Mucosa of rectum (tissue), 2 donors: ENCODE measurements at regions not wholly inside any gene's neighbourhood (a gene's known extent, or its start where the extent isn't known, plus 50 kb on each side); places are given as distances from the start of the nearest gene placed in this dataset.

Experiments
- H3K27ac ChIP-seq, 2 donors: one replicate each; pipeline ENCODE4 v1.7.0; 2013; ENCODE audit warnings: inconsistent platforms in 2 of 2, low read depth in 2 of 2, low read length in 2 of 2
- H3K27me3 ChIP-seq, 2 donors: one replicate each; pipeline ENCODE4 v1.7.0; 2013; ENCODE audit warnings: low read length in 2 of 2; ENCODE audit not compliant: control insufficient read depth in 2 of 2, insufficient read depth in 2 of 2
- H3K36me3 ChIP-seq, 2 donors: one replicate each; pipeline ENCODE4 v1.7.0; 2013; ENCODE audit warnings: low read length in 2 of 2; ENCODE audit not compliant: control insufficient read depth in 2 of 2, insufficient read depth in 2 of 2
- H3K4me1 ChIP-seq, 2 donors: one replicate each; pipeline ENCODE4 v1.7.0; 2013; ENCODE audit warnings: low read length in 2 of 2, mild to moderate bottlenecking in 1 of 2; ENCODE audit not compliant: control insufficient read depth in 2 of 2, insufficient read depth in 2 of 2
- H3K4me3 ChIP-seq, 2 donors: one replicate each; pipeline ENCODE4 v1.7.0; 2013; ENCODE audit warnings: low read length in 2 of 2
- H3K9ac ChIP-seq, 2 donors: one replicate each; pipeline ENCODE4 v1.7.0; 2013; ENCODE audit warnings: low read length in 2 of 2, low read depth in 1 of 2, mild to moderate bottlenecking in 1 of 2
- H3K9me3 ChIP-seq, 2 donors: one replicate each; pipeline ENCODE4 v1.7.0; 2013; ENCODE audit warnings: low read length in 2 of 2; ENCODE audit not compliant: control insufficient read depth in 2 of 2
- donor health status: healthy.
- donor health status: Normal muscosa, but diverticular disease.

DNA sequence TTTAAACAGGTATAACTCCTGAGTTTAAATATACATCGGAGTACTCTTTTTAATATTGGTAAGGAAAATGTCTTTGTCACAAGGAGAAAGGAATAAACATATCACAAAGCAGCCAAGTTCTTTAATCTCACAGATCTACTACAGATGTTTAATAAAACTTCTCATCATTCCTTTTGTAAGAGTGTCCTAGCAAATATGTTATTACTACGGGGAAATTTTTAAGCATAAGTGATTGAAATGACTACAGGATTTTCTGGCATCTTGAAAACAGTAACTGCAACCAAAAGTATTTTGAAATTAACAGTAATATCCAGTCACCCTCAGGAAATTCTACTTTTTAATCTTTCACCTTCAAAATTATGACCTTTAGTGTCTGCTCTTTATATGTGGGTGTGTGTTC, 403.1 kb downstream of the IRS1 start:
- Histone ChIP-seq H3K36me3 (no peaks in the 10 kb centered on the region), H3K27ac (no peak overlapping the region), H3K9ac (no peak overlapping the region), H3K4me3 (no peak overlapping the region), H3K4me1 (no peaks in the 10 kb centered on the region), H3K27me3 (no peaks in the 10 kb centered on the region), H3K9me3 (no peaks in the 10 kb centered on the region)

- H3K4me1 ChIP-seq, result no peaks in the 10 kb centered on the region
- no peaks in the 10 kb centered on the region for H3K9me3 ChIP-seq
- no peaks in the 10 kb centered on the region for H3K36me3 ChIP-seq
- H3K9ac ChIP-seq, result no peak overlapping the region
- H3K27me3 ChIP-seq, result no peaks in the 10 kb centered on the region
- H3K4me3 ChIP-seq, result no peak overlapping the region
- H3K27ac ChIP-seq, result no peak overlapping the region
Observed at GRCh38 chr2:226387499-226387942, 412.1 kb downstream of the IRS1 start.

DNA sequence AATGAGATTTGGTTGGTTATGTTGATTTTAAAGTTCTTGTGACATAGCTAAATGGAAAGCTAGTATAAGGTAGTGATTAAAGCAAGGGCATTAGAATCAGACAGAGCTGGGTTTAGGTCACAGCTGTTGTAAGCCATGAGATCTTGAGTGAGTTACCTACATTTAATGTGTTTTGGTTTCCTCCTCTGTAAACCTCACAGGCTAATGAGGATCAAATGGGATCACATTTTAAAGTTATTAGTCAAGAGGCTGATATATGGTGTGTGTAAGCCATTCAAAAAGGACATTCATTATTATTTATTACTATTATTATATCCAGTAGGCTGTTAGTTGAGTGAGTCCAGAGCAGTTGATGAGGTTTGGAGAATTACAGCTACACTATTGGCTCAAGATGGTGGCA, 416.2 kb downstream of the IRS1 start:
- Histone ChIP-seq H3K4me3 (no peak overlapping the region), H3K9me3 (no peaks in the 10 kb centered on the region), H3K27ac (no peak overlapping the region), H3K27me3 (no peaks in the 10 kb centered on the region), H3K4me1 (no peaks in the 10 kb centered on the region), H3K9ac (no peak overlapping the region), H3K36me3 (no peaks in the 10 kb centered on the region)

- no peaks in the 10 kb centered on the region for H3K4me1 ChIP-seq
- no peaks in the 10 kb centered on the region for H3K9me3 ChIP-seq
- no peak overlapping the region for H3K4me3 ChIP-seq
- H3K27ac ChIP-seq, result no peak overlapping the region
- H3K9ac ChIP-seq, result no peak overlapping the region
- no peaks in the 10 kb centered on the region for H3K36me3 ChIP-seq
- no peaks in the 10 kb centered on the region for H3K27me3 ChIP-seq
Observed at GRCh38 chr2:226380679-226381078, 418.9 kb downstream of the IRS1 start.

DNA sequence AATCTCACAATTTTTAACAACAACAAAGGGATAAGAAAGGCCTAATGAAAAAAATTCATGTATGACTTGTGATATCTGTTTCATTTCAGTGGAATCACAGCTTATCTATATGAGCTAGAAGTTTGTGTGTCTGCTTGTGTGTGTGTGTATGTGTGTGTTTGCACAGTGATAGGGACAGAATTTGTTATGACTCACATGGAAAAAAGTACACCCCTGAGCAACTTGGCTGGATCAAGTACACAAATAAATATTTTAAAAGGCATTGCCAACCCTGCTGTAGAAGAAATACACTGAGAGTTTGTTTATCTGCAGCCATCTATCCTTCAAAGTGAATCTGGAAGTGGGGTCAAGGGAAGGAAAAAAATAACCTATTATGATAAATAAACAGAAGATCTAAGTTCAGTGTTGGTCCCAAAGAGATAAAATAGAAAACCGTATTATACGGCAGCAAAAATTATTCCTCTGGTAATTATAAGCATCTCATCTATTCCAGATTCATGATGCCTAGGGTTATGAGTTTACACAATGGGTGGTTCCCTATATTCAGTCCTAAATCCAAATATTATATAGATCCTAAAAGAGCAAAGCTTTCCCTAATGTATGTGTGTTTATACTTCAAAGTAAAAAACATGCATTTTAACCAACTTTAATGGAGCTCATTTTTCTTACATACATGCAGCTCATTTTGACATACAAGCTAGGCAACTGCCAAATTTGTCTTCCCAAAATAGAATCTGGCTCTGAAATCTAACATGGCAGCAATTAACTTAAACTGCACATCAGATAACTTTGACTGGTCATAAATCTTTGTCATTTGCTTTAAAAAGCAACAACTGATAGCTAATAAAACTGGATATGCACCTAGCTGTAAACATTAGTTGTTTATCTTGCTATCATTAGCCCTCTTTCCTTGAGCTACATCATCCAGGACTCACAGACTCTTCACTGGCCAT, 420.6 kb downstream of the IRS1 start:
- no peaks in the 10 kb centered on the region for H3K9me3 ChIP-seq
- no peak overlapping the region for H3K4me3 ChIP-seq
- no peaks in the 10 kb centered on the region for H3K36me3 ChIP-seq
- H3K4me1 ChIP-seq, result no peaks in the 10 kb centered on the region
- no peaks in the 10 kb centered on the region for H3K27me3 ChIP-seq
- no peak overlapping the region for H3K27ac ChIP-seq
- H3K9ac ChIP-seq, result no peak overlapping the region

GRCh38 chr2:226376516-226377180, 423.0 kb downstream of the IRS1 start:
- no peak overlapping the region for H3K27ac ChIP-seq
- no peaks in the 10 kb centered on the region for H3K27me3 ChIP-seq
- H3K9ac ChIP-seq, result no peak overlapping the region
- no peaks in the 10 kb centered on the region for H3K4me1 ChIP-seq
- no peaks in the 10 kb centered on the region for H3K36me3 ChIP-seq
- no peaks in the 10 kb centered on the region for H3K9me3 ChIP-seq
- no peak overlapping the region for H3K4me3 ChIP-seq

DNA sequence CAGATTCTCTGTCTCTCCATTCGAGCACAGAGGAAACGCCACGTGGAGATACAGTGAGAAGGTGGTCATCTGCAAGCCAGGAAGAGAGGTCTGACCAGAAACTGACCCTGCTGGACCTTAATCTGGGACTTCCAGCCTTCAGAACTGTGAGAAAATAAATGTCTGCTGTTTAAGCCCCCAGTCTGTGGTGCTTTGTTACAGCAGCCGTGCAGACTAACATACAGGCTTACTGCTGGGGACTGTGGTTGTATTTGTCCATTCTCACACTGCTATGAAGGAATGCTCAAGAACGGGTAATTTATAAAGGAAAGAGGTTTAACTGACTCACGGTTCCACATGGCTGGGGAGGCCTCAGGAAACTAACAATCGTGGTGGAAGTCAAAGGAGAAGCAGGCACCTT, 432.7 kb downstream of the IRS1 start:
- no peaks in the 10 kb centered on the region for H3K36me3 ChIP-seq
- H3K9me3 ChIP-seq, result no peaks in the 10 kb centered on the region
- no peak overlapping the region for H3K27ac ChIP-seq
- H3K9ac ChIP-seq, result no peak overlapping the region
- no peaks in the 10 kb centered on the region for H3K4me1 ChIP-seq
- H3K27me3 ChIP-seq, result no peaks in the 10 kb centered on the region
- H3K4me3 ChIP-seq, result no peak overlapping the region

GRCh38 chr2:226364217-226364616, 435.4 kb downstream of the IRS1 start:
- no peak overlapping the region for H3K4me3 ChIP-seq
- H3K36me3 ChIP-seq, result no peaks in the 10 kb centered on the region
- H3K9me3 ChIP-seq, result no peaks in the 10 kb centered on the region
- H3K27me3 ChIP-seq, result no peaks in the 10 kb centered on the region
- H3K27ac ChIP-seq, result no peak overlapping the region
- no peak overlapping the region for H3K9ac ChIP-seq
- H3K4me1 ChIP-seq, result no peaks in the 10 kb centered on the region

GRCh38 chr2:226362980-226363379, 436.6 kb downstream of the IRS1 start:
- no peaks in the 10 kb centered on the region for H3K9me3 ChIP-seq
- H3K27ac ChIP-seq, result no peak overlapping the region
- H3K36me3 ChIP-seq, result no peaks in the 10 kb centered on the region
- no peak overlapping the region for H3K9ac ChIP-seq
- H3K27me3 ChIP-seq, result no peaks in the 10 kb centered on the region
- H3K4me1 ChIP-seq, result no peaks in the 10 kb centered on the region
- no peak overlapping the region for H3K4me3 ChIP-seq

DNA sequence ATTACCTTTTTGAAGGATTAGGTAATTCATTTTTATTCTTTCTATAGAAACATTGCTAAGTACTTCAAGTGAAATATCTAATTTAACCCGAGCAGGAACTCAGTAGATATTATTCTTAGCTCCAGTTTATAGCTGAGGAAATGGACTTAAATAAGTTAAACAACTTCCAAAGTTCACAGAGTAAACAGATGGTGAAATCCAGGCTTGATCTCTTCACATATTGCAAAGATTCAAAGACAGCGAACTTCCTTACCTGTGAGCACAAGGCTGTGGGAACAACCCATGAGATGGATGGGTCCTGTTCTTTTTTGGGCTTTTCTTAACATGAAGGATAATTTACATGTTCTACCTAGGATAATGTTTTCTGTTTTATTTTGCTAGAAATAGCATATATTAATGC, 439.0 kb downstream of the IRS1 start:
- H3K4me3 ChIP-seq, result no peak overlapping the region
- no peaks in the 10 kb centered on the region for H3K4me1 ChIP-seq
- no peak overlapping the region for H3K9ac ChIP-seq
- no peak overlapping the region for H3K27ac ChIP-seq
- no peaks in the 10 kb centered on the region for H3K9me3 ChIP-seq
- H3K27me3 ChIP-seq, result no peaks in the 10 kb centered on the region
- no peaks in the 10 kb centered on the region for H3K36me3 ChIP-seq
